ENCODE measurements at regions not wholly inside any gene's neighbourhood (a gene's known extent, or its start where the extent isn't known, plus 50 kb on each side); places are given as distances from the start of the nearest gene placed in this dataset.

- TF ChIP-seq ESRRG (CRISPR knock-in tag; IDR thresholded peaks at IDR 0.05), result no peak
- TF ChIP-seq ARNTL (CRISPR knock-in tag; IDR thresholded peaks at IDR 0.05; ENCODE audit: borderline replicate concordance, low read depth), result no peak
- no peak for TF ChIP-seq TSHZ2 (CRISPR knock-in tag; IDR thresholded peaks at IDR 0.05)
Observed at GRCh38 chr13:57918913-57919312, 287.4 kb downstream of the PCDH17 start (continued).

GRCh38 chr13:57925250-57925649 lies 293.7 kb downstream of the PCDH17 start:
- ATAC-seq, result no peak
- TF ChIP-seq OSR1 (CRISPR knock-in tag; IDR thresholded peaks at IDR 0.05), result no peak
- TF ChIP-seq PATZ1 (CRISPR knock-in tag; IDR thresholded peaks at IDR 0.05; ENCODE audit: borderline replicate concordance), result no peak
- no peak for TF ChIP-seq BACH2 (CRISPR knock-in tag; IDR thresholded peaks at IDR 0.05; ENCODE audit: borderline replicate concordance)
- TF ChIP-seq SNAI2 (CRISPR knock-in tag; IDR thresholded peaks at IDR 0.05), result no peak
- TF ChIP-seq PPARA (CRISPR knock-in tag; IDR thresholded peaks at IDR 0.05; ENCODE audit: borderline replicate concordance), result no peak
- TF ChIP-seq ZFP3 (CRISPR knock-in tag; IDR thresholded peaks at IDR 0.05), result no peak
- no peak for TF ChIP-seq CSDC2 (CRISPR knock-in tag; IDR thresholded peaks at IDR 0.05)
- TF ChIP-seq ESRRG (CRISPR knock-in tag; IDR thresholded peaks at IDR 0.05), result no peak
- no peak for TF ChIP-seq POU6F1 (CRISPR knock-in tag; IDR thresholded peaks at IDR 0.05; ENCODE audit: borderline replicate concordance, low read depth)
- no peak for TF ChIP-seq ISL1 (CRISPR knock-in tag; IDR thresholded peaks at IDR 0.05)
- no peak for TF ChIP-seq GLIS3 (CRISPR knock-in tag; IDR thresholded peaks at IDR 0.05)
- TF ChIP-seq ARNTL (CRISPR knock-in tag; IDR thresholded peaks at IDR 0.05; ENCODE audit: borderline replicate concordance, low read depth), result no peak
- no peak for TF ChIP-seq ZFP30 (CRISPR knock-in tag; IDR thresholded peaks at IDR 0.05)
- TF ChIP-seq ZNF565 (CRISPR knock-in tag; conservative IDR thresholded peaks at IDR 0.05; ENCODE audit: low read depth), result no peak
- TF ChIP-seq CREB5 (CRISPR knock-in tag; IDR thresholded peaks at IDR 0.05; ENCODE audit: low read depth), result no peak

GRCh38 chr13:57925751-57926150 lies 294.2 kb downstream of the PCDH17 start:
- TF ChIP-seq ZFP3 (CRISPR knock-in tag; IDR thresholded peaks at IDR 0.05) (no peak), ZFP30 (CRISPR knock-in tag; IDR thresholded peaks at IDR 0.05) (no peak), PATZ1 (CRISPR knock-in tag; IDR thresholded peaks at IDR 0.05; ENCODE audit: borderline replicate concordance) (no peak), CSRNP3 (CRISPR knock-in tag; IDR thresholded peaks at IDR 0.05) (no peak), POU6F1 (CRISPR knock-in tag; IDR thresholded peaks at IDR 0.05; ENCODE audit: borderline replicate concordance, low read depth) (no peak), PPARA (CRISPR knock-in tag; IDR thresholded peaks at IDR 0.05; ENCODE audit: borderline replicate concordance) (no peak), SNAI2 (CRISPR knock-in tag; IDR thresholded peaks at IDR 0.05) (no peak), TSHZ2 (CRISPR knock-in tag; IDR thresholded peaks at IDR 0.05) (no peak), GLIS3 (CRISPR knock-in tag; IDR thresholded peaks at IDR 0.05) (no peak), RARB (CRISPR knock-in tag; IDR thresholded peaks at IDR 0.05) (no peak), TCF4 (CRISPR knock-in tag; IDR thresholded peaks at IDR 0.05; ENCODE audit: borderline replicate concordance) (no peak), ESRRG (CRISPR knock-in tag; IDR thresholded peaks at IDR 0.05) (no peak), ZNF70 (CRISPR knock-in tag; IDR thresholded peaks at IDR 0.05) (no peak), ARNTL (CRISPR knock-in tag; IDR thresholded peaks at IDR 0.05; ENCODE audit: borderline replicate concordance, low read depth) (no peak)
- ATAC-seq, result no peak

Data from SK-N-SH treated with all-trans-retinoic acid at 6 μM for 48 hours (cell line).